Activated CD4-positive, alpha-beta memory T cell treated with anti-CD3 and anti-CD28 coated beads for 36 hours (primary cell): ENCODE measurements at regions not wholly inside any gene's neighbourhood (a gene's known extent, or its start where the extent isn't known, plus 50 kb on each side); places are given as distances from the start of the nearest gene placed in this dataset.

Source experiments
- CTCF ChIA-PET: fragments of 350-600 bp; sonication (Branson Sonifier 250); formaldehyde crosslinking; loops from one replicate; lab custom pipeline; 2021; ENCODE audit warnings: antibody characterized with exemption, inconsistent platforms; lab: Charles Lee
- POLR2A ChIA-PET: fragments of 350-600 bp; sonication (Branson Sonifier 250); formaldehyde crosslinking; loops from one replicate; lab custom pipeline; 2021; ENCODE audit warnings: antibody characterized with exemption; lab: Charles Lee
- DNase-seq: peaks from one replicate; pipeline ENCODE4 v3.0.0-alpha.2; 2020
- H3K27ac Mint-ChIP-seq: one replicate; pipeline ENCODE4 v1.8.0; 2021; ENCODE audit warnings: mixed read lengths
- H3K27me3 Mint-ChIP-seq: one replicate; pipeline ENCODE4 v1.8.0; 2021; ENCODE audit warnings: mixed read lengths
- H3K36me3 Mint-ChIP-seq: one replicate; pipeline ENCODE4 v1.8.0; 2021; ENCODE audit warnings: mixed read lengths
- H3K4me1 Mint-ChIP-seq: one replicate; pipeline ENCODE4 v1.8.0; 2021; ENCODE audit warnings: low read depth, mixed read lengths
- H3K4me3 Mint-ChIP-seq: one replicate; pipeline ENCODE4 v1.8.0; 2021; ENCODE audit warnings: mild to moderate bottlenecking, mixed read lengths
- H3K9me3 Mint-ChIP-seq: one replicate; pipeline ENCODE4 v1.8.0; 2021; ENCODE audit warnings: mixed read lengths
- intact Hi-C: fragments of 100-400 bp; cut with micrococcal nuclease; formaldehyde crosslinking; loops from one replicate; pipeline ENCODE4 v1.15.1; 2023

DNA sequence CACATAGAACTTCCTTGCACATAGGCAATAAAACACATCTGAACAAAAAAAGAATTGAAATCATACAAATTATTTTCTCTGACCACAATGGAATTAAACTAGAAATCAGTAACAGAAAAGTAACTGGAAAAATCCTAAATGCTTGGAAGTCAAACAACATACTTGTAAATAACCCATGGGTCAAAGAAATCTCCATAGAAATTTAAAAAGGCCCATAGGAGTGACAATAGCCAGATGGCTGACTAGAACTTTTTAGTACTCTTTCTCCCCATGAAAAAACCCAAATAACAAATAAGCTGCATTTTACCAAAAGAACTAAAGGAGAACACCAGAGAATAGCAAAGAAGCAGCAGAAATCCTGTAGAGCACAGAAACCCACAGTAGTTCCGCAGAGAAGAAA lies 139.2 kb upstream of the COL3A1 start:
- Mint-ChIP-seq H3K27me3 (no peaks in the 10 kb centered on the region), H3K27ac (no peak overlapping the region), H3K4me3 (no peak overlapping the region), H3K36me3 (no peaks in the 10 kb centered on the region), H3K9me3 (peaks cover 17% of the 10 kb centered on the region), H3K4me1 (no peaks in the 10 kb centered on the region)
- ChIA-PET CTCF (no interaction called here), POLR2A (no interaction called here)
- no peak for DNase-seq
- intact Hi-C loops, result no loop called here

DNA sequence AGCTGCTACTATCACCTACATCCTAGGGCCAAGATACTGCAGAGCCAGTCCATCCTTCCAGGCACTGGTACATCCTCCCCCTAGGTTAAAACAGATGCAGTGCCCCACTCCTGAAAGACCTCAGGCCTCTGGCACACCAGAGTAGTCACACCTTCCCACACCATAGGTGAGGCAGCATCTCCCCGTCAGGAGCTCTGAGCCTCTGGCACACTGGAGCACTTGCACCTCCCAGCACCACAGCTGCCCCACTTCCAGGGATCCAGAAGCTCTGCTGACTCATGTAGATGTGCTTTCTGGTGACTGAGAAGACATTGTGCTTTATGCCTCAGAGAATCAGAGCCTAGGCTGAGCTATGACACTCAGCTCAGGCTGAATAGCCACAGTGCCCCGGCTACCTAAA lies 138.4 kb upstream of the COL3A1 start:
- Mint-ChIP-seq H3K27ac (no peak overlapping the region), H3K36me3 (no peaks in the 10 kb centered on the region), H3K4me1 (no peaks in the 10 kb centered on the region), H3K9me3 (peaks cover 14% of the 10 kb centered on the region), H3K4me3 (no peak overlapping the region), H3K27me3 (no peaks in the 10 kb centered on the region)
- intact Hi-C loops, result no loop called here
- DNase-seq, result no peak
- CTCF ChIA-PET, result interaction anchor here (0.7 kb wide), 1 partner anchor 43 kb away, joined by 3 read pairs; no protein-coding TSS in a partner anchor
- POLR2A ChIA-PET, result no interaction called here

DNA sequence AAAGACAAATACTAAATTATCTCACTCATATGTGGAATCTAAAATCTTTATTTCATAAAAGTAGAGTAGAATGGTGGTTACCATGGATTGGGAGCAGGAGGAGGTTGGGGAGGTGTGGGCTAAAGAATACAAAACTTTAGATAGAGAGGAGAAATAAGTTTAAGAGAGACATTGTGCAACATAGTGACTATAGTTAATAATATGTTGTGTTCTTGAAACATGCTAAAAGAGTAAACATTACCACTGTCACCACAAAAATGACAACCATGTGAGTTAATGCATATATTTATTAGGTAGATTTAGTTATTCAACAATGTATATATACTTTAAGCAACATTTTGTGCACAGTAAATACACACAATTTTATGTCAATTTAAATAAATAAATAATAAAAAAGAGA lies 128.5 kb upstream of the COL3A1 start:
- CTCF ChIA-PET, result no interaction called here
- Mint-ChIP-seq H3K36me3 (no peaks in the 10 kb centered on the region), H3K4me3 (no peak overlapping the region), H3K4me1 (no peaks in the 10 kb centered on the region), H3K27ac (no peak overlapping the region), H3K9me3 (peaks cover 4% of the 10 kb centered on the region), H3K27me3 (no peaks in the 10 kb centered on the region)
- POLR2A ChIA-PET, result no interaction called here
- no peak for DNase-seq
- intact Hi-C loops, result no loop called here

DNA sequence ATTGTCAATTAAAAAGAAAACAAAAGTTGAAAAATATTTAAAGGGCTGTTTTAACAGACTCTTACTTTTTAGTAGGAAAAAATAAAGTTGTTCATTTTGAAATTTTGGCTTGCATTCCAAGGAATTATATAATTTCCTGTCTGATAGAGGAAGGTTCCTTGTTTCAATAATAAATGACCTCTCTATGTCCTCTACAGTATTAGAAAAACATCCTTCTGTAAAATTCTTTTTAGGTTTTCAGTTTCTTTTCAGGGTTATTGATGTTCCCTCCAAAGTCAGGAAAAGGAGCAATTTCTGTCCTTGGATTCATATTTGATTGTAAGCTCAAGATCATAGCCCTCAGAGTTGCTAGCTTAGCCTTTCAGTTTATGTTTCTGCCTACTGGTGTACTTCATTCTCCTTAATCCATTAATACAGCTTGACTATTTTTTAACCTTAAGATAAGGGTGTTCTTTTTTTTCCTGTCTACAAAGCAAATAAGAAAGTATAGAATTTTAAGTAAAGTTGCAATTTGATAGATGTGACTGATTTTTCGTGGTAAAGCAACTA lies 125.2 kb upstream of the COL3A1 start:
- DNase-seq, result no peak
- peaks cover 2% of the 10 kb centered on the region for H3K9me3 Mint-ChIP-seq
- H3K4me3 Mint-ChIP-seq, result no peak overlapping the region
- POLR2A ChIA-PET, result no interaction called here
- H3K27me3 Mint-ChIP-seq, result no peaks in the 10 kb centered on the region
- CTCF ChIA-PET, result no interaction called here
- H3K27ac Mint-ChIP-seq, result no peak overlapping the region
- intact Hi-C loops, result no loop called here
- no peaks in the 10 kb centered on the region for H3K36me3 Mint-ChIP-seq
- H3K4me1 Mint-ChIP-seq, result no peaks in the 10 kb centered on the region

DNA sequence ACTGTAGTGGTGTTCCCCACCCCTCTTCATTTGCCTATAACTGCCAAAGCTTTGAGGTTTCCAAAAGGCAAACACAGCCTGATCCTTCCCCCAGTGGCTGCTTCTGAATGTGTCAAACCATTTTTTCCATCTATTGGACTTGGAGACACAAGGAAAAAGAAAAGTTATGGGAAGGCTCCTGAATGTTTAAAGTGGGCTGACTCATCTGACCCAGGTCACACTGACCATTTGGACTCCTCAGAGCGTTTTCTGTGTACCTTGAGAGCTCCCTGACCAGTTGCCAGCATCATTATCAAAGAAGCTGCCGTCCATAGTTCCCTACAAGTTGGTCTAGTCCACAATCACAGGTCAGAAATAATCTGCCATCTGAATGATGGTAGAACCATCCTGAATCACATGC lies 123.4 kb upstream of the COL3A1 start:
- no peak overlapping the region for H3K4me3 Mint-ChIP-seq
- no peak for DNase-seq
- ChIA-PET CTCF (no interaction called here), POLR2A (no interaction called here)
- H3K36me3 Mint-ChIP-seq, result no peaks in the 10 kb centered on the region
- peaks cover 2% of the 10 kb centered on the region for H3K9me3 Mint-ChIP-seq
- H3K27me3 Mint-ChIP-seq, result no peaks in the 10 kb centered on the region
- no peaks in the 10 kb centered on the region for H3K4me1 Mint-ChIP-seq
- intact Hi-C loops, result no loop called here
- H3K27ac Mint-ChIP-seq, result no peak overlapping the region

DNA sequence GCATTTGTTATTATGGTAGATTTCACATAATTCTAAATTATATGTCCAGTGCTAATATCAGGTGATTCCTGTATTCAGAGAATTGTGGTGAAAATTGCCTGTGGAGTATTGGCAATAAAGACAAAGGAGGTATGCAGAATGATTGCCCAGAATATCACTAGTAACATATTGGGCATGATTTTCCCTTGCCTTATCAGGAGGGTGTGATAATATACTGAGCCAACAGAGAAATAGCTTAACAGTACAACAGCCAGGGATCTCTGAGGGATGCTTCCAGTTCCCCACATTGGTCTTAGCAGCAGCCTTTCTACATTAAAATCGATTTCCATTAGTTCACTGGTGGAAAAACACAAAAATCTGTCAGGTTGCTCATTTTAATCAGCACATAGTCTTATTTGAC lies 122.9 kb upstream of the COL3A1 start:
- CTCF ChIA-PET, result no interaction called here
- no peaks in the 10 kb centered on the region for H3K4me1 Mint-ChIP-seq

DNA sequence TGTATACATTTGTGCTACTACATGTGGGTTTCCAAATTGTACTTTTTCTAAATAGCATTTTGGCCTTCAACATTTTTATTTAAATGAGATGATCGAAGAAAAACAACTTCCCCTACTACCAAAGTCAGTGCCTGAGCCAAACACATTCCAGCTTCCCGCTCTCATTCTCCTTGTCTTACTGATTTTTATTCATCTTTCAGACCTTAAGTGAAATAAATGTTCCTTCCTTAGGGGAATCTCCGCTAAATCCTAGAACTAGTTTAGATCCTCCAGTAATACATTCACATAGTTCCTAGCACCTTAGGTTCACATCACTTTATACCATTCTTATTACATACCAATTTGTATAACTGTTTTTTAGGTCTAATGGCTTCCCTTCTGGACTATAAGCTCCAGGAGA lies 122.3 kb upstream of the COL3A1 start:
- Mint-ChIP-seq H3K27me3 (no peaks in the 10 kb centered on the region), H3K9me3 (no peaks in the 10 kb centered on the region), H3K4me1 (no peaks in the 10 kb centered on the region), H3K27ac (no peak overlapping the region), H3K4me3 (no peak overlapping the region), H3K36me3 (no peaks in the 10 kb centered on the region)
- ChIA-PET POLR2A (no interaction called here), CTCF (no interaction called here)
- no peak for DNase-seq
- intact Hi-C loops, result no loop called here

More for the DNA sequence above, 122.9 kb upstream of the COL3A1 start:
- H3K9me3 Mint-ChIP-seq, result peaks cover 2% of the 10 kb centered on the region
- intact Hi-C loops, result no loop called here
- H3K36me3 Mint-ChIP-seq, result no peaks in the 10 kb centered on the region
- no peak overlapping the region for H3K4me3 Mint-ChIP-seq
- POLR2A ChIA-PET, result no interaction called here
- DNase-seq, result no peak
- no peak overlapping the region for H3K27ac Mint-ChIP-seq
- no peaks in the 10 kb centered on the region for H3K27me3 Mint-ChIP-seq

DNA sequence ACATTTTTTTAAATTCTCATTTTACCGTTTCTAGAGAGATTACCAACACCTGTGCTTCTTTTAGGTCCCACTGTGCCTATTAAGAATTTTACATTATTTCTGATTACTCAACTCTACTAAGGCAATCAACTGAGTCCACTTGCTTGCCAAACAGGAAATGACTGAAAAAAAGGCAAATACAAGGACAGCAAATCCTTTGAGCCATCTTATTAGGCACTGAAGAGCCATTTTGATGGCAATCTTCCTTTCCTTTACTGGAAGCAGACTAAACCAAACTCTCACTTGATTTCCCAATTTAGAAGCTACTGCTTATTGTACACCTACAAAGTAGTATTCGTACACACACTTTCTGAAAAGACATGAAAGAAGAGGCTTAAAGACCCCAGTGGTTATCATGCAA lies 121.4 kb upstream of the COL3A1 start:
- ChIA-PET POLR2A (no interaction called here), CTCF (no interaction called here)
- H3K4me1 Mint-ChIP-seq, result no peaks in the 10 kb centered on the region
- H3K9me3 Mint-ChIP-seq, result no peaks in the 10 kb centered on the region
- no peak for DNase-seq
- H3K27ac Mint-ChIP-seq, result no peak overlapping the region
- H3K4me3 Mint-ChIP-seq, result no peak overlapping the region
- H3K36me3 Mint-ChIP-seq, result no peaks in the 10 kb centered on the region
- intact Hi-C loops, result no loop called here
- H3K27me3 Mint-ChIP-seq, result no peaks in the 10 kb centered on the region

DNA sequence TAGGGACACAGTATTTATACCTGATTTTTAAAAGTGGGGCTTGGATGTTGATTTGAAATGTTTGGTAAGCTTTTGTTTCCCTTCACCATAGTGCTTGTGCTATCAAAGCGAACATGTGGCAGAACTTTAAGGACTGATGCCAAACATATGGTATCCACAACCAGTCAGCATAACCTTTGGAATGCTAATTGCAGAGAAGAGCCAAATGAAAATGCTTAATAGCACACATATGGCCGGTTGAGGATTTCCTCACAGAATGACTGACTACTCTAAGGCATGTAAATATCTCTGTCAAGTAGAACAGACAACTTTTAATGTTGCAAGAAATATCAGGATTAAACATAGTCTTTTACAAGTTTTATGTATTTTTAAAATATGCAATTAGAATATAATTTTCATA lies 120.9 kb upstream of the COL3A1 start:
- H3K4me1 Mint-ChIP-seq, result no peaks in the 10 kb centered on the region
- no peak for DNase-seq
- no peak overlapping the region for H3K4me3 Mint-ChIP-seq
- intact Hi-C loops, result no loop called here
- no peaks in the 10 kb centered on the region for H3K9me3 Mint-ChIP-seq
- no peak overlapping the region for H3K27ac Mint-ChIP-seq
- H3K27me3 Mint-ChIP-seq, result no peaks in the 10 kb centered on the region
- no peaks in the 10 kb centered on the region for H3K36me3 Mint-ChIP-seq
- ChIA-PET CTCF (no interaction called here), POLR2A (no interaction called here)

DNA sequence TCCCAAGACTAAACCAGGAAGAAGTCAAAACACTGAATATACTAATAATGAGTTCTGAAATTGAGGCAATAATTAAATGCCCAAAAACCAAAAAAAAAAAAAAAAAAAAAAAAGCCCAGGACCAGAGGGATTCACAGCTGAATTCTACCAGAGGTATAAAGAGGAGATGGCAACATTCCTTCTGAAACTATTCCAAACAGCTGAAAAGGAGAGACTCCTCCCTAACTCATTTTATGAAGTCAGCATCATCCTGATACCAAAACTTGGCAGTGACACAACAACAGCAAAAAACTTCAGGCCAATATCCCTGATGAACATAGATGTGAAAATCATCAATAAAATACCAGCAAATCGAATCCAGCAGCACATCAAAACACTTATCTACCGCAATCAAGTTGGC lies 108.5 kb upstream of the COL3A1 start:
- CTCF ChIA-PET, result no interaction called here
- H3K27ac Mint-ChIP-seq, result no peak overlapping the region
- POLR2A ChIA-PET, result no interaction called here
- H3K36me3 Mint-ChIP-seq, result no peaks in the 10 kb centered on the region
- peaks cover 4% of the 10 kb centered on the region for H3K4me1 Mint-ChIP-seq
- H3K27me3 Mint-ChIP-seq, result no peaks in the 10 kb centered on the region
- no peak for DNase-seq
- intact Hi-C loops, result no loop called here
- peaks cover 11% of the 10 kb centered on the region for H3K9me3 Mint-ChIP-seq
- H3K4me3 Mint-ChIP-seq, result no peak overlapping the region

DNA sequence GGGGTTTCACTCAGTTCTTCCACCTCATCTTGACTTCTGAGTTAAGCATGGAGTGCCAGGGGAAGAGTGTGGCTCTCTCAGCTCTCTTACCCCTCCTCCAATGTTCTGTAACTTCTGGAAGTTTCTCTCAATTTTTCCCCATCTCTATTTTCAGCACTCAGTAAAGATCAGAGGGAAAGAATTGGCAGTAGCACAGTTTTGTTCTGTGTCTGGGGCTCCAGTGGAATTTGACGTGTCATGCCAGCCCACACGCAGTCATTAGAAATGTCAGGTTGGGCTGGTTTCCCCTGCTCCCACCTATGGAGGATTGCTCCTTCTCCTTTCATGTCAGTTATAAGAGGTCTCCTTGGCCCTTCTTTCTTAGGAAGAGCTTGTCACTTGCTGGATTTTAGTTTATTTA lies 104.6 kb upstream of the COL3A1 start:
- Mint-ChIP-seq H3K27ac (no peak overlapping the region), H3K4me3 (no peak overlapping the region), H3K27me3 (no peaks in the 10 kb centered on the region), H3K36me3 (no peaks in the 10 kb centered on the region), H3K4me1 (peaks cover 4% of the 10 kb centered on the region), H3K9me3 (peaks cover 11% of the 10 kb centered on the region)
- CTCF ChIA-PET, result no interaction called here
- POLR2A ChIA-PET, result no interaction called here
- DNase-seq, result no peak
- intact Hi-C loops, result no loop called here

DNA sequence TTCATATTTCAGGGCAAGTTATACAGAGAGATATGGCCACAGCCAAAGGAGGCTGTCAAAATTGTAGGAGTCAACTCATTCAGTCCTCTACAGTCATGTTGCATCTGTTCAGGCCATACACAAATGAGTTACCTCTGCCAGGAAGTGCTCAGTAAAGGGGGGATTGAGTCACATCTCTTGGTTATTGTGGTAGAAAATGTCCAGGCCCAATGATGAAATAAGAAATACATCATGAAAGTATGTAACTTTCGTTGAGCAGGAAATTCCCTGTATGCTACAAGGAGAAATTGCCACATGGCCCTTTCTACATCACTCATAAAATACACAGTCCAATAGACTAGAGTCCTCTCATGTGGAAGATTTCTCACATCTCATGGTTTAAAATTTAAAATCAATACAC lies 103.9 kb upstream of the COL3A1 start:
- POLR2A ChIA-PET, result no interaction called here
- H3K27ac Mint-ChIP-seq, result no peak overlapping the region
- CTCF ChIA-PET, result no interaction called here
- no peak for DNase-seq
- intact Hi-C loops, result loop anchor here (1.0 kb wide), 1 partner anchor 108 kb away; no protein-coding TSS in a partner anchor
- no peaks in the 10 kb centered on the region for H3K36me3 Mint-ChIP-seq
- H3K9me3 Mint-ChIP-seq, result peaks cover 11% of the 10 kb centered on the region
- H3K27me3 Mint-ChIP-seq, result no peaks in the 10 kb centered on the region
- peaks cover 4% of the 10 kb centered on the region for H3K4me1 Mint-ChIP-seq
- no peak overlapping the region for H3K4me3 Mint-ChIP-seq

DNA sequence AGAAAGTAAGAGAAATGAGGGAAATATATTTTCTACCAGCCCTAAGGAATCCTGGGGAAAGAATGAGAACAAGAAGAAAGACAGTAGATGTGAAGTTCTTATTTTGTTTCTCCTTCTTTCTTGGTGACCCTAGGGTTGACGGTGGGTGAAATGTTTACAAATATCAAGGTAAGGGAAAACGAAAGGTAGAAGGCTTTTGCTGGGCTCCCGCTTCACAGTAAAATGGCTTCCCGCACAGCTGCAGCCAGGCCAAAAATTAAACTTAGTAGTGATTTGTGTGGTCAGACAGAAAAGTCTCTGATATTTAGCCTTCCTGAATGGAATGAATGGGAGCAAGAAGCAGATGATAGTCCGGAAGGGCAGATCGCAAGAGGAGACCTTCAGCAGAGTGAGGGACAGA lies 99.1 kb upstream of the COL3A1 start:
- H3K4me3 Mint-ChIP-seq, result no peak overlapping the region
- H3K9me3 Mint-ChIP-seq, result no peaks in the 10 kb centered on the region
- no peak for DNase-seq
- no peak overlapping the region for H3K27ac Mint-ChIP-seq
- ChIA-PET CTCF (no interaction called here), POLR2A (no interaction called here)
- H3K36me3 Mint-ChIP-seq, result no peaks in the 10 kb centered on the region
- intact Hi-C loops, result no loop called here
- no peaks in the 10 kb centered on the region for H3K4me1 Mint-ChIP-seq
- H3K27me3 Mint-ChIP-seq, result no peaks in the 10 kb centered on the region
